RWPE2 (cell line): ENCODE measurements at regions not wholly inside any gene's neighbourhood (a gene's known extent, or its start where the extent isn't known, plus 50 kb on each side); places are given as distances from the start of the nearest gene placed in this dataset.

Experiments used
- ATAC-seq: fragments of 200-7000 bp; cut with Tn5 transposase; 3 replicates; pipeline ENCODE4 v1.9.1; 2021; ENCODE audit warnings: low read depth
- DNase-seq: peaks from one replicate; pipeline ENCODE4 v3.0.0-alpha.2; 2020; ENCODE audit warnings: low spot score
- H3K27ac ChIP-seq: fragments of 450-650 bp; 2 replicates; pipeline ENCODE4 v1.5.1; 2017; ENCODE audit warnings: mild to moderate bottlenecking; ENCODE audit not compliant: poor library complexity, severe bottlenecking
- H3K27me3 ChIP-seq: fragments of 250-450 bp; sonication (Bioruptor Pico); 2 replicates; pipeline ENCODE4 v1.5.1; 2021; ENCODE audit warnings: mild to moderate bottlenecking, moderate library complexity; ENCODE audit not compliant: insufficient read depth, poor library complexity, severe bottlenecking
- H3K36me3 ChIP-seq: fragments of 250-450 bp; sonication (Bioruptor Pico); 2 replicates; pipeline ENCODE4 v1.5.1; 2020; ENCODE audit warnings: low read depth, mild to moderate bottlenecking, moderate library complexity
- H3K4me1 ChIP-seq: fragments of 250-450 bp; sonication (Bioruptor Pico); 2 replicates; pipeline ENCODE4 v1.5.1; 2021; ENCODE audit warnings: mild to moderate bottlenecking, moderate library complexity; ENCODE audit not compliant: insufficient read depth, poor library complexity, severe bottlenecking
- H3K4me3 ChIP-seq: fragments of 250-450 bp; sonication (Bioruptor Pico); 2 replicates; pipeline ENCODE4 v1.5.1; 2021; ENCODE audit warnings: mild to moderate bottlenecking, moderate library complexity; ENCODE audit not compliant: severe bottlenecking
- H3K9me3 ChIP-seq: fragments of 250-450 bp; sonication (Bioruptor Pico); 2 replicates; pipeline ENCODE4 v1.5.1; 2021; ENCODE audit warnings: mild to moderate bottlenecking, moderate library complexity; ENCODE audit not compliant: severe bottlenecking
- TF ChIP-seq, protein P1 (sequence below): fragments of 450-650 bp; IDR thresholded peaks from one replicate; pipeline ENCODE4 v1.5.1; 2017; ENCODE audit warnings: mild to moderate bottlenecking, moderate library complexity; ENCODE audit not compliant: poor library complexity, severe bottlenecking

DNA sequence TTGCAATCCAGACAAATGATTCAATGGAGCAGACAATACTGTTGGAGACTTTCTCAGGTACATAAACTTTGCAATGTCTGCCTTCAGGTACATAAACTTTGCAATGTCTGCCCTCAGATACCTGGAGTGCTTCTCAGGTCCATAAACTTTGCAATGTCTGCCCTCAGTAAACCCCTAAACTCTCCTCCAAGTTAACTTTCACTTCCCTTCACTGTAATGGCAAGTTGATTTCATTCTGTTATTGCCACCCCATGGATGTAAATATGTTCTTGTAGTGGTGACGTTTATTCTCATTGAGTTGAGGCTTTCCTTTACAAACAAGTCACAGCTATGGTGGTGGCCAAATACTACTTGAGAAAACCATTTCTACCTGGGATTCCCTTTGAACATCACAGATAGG lies 338.8 kb downstream of the EPM2A start:
- Histone ChIP-seq H3K9me3 (no peaks in the 10 kb centered on the region), H3K27ac (no peak overlapping the region), H3K4me3 (no peak overlapping the region), H3K4me1 (no peaks in the 10 kb centered on the region), H3K27me3 (no peaks in the 10 kb centered on the region), H3K36me3 (no peaks in the 10 kb centered on the region)
- ATAC-seq (no peak), DNase-seq (no peak)
- TF ChIP-seq, protein P1, sequence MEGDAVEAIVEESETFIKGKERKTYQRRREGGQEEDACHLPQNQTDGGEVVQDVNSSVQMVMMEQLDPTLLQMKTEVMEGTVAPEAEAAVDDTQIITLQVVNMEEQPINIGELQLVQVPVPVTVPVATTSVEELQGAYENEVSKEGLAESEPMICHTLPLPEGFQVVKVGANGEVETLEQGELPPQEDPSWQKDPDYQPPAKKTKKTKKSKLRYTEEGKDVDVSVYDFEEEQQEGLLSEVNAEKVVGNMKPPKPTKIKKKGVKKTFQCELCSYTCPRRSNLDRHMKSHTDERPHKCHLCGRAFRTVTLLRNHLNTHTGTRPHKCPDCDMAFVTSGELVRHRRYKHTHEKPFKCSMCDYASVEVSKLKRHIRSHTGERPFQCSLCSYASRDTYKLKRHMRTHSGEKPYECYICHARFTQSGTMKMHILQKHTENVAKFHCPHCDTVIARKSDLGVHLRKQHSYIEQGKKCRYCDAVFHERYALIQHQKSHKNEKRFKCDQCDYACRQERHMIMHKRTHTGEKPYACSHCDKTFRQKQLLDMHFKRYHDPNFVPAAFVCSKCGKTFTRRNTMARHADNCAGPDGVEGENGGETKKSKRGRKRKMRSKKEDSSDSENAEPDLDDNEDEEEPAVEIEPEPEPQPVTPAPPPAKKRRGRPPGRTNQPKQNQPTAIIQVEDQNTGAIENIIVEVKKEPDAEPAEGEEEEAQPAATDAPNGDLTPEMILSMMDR, result no peak

DNA sequence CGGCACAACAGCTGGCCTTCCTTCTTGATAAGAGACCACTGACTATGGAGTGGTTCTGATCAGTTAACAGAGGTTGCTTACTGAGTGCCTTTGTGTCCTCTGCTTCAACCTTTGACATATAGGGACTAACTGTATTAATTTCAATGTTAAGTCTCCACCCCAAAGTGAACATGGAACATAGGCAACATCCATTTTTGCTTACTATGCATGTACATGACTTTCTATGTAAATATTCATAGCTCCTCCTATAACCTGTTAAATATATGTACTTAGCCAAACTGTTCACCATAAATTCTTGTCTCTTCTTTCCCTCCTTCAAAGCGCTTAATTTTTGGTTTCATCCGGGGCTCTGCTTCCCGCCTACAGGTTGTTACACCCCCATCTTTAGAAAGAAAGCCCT lies 334.8 kb downstream of the EPM2A start:
- Histone ChIP-seq H3K36me3 (no peaks in the 10 kb centered on the region), H3K9me3 (no peaks in the 10 kb centered on the region), H3K27ac (no peak overlapping the region), H3K4me3 (no peak overlapping the region), H3K27me3 (no peaks in the 10 kb centered on the region), H3K4me1 (no peaks in the 10 kb centered on the region)
- TF ChIP-seq, protein P1, result no peak
- no peak for DNase-seq
- no peak for ATAC-seq

DNA sequence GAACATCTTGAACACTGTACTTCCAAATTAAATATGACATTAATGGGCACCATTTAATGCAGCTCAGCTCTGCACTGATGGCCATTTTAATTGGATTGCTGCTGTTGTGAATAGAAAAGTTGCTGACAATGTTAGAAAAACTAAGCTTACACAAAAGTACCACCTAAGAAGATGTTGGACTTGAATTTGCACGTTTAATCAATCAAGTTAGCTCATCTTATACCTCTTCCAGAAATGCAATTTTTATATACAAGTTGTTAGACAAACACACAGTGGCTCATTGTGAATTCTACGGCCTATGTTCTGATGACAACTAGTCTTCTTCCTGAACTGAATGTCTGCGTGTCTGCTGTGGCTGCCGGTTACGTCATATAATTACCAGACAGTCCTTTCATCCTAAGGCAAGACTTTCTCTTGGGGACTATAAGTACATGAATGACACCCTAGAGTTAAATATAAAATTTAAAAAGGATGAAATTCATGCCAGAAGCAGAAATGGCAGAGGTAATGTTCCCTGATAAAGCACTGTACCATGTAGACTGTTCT lies 330.2 kb downstream of the EPM2A start:
- no peaks in the 10 kb centered on the region for H3K4me1 ChIP-seq
- no peaks in the 10 kb centered on the region for H3K27me3 ChIP-seq
- no peaks in the 10 kb centered on the region for H3K36me3 ChIP-seq
- H3K27ac ChIP-seq, result no peak overlapping the region
- no peak overlapping the region for H3K4me3 ChIP-seq
- DNase-seq (no peak), ATAC-seq (no peak)
- H3K9me3 ChIP-seq, result no peaks in the 10 kb centered on the region
- TF ChIP-seq, protein P1, result no peak

DNA sequence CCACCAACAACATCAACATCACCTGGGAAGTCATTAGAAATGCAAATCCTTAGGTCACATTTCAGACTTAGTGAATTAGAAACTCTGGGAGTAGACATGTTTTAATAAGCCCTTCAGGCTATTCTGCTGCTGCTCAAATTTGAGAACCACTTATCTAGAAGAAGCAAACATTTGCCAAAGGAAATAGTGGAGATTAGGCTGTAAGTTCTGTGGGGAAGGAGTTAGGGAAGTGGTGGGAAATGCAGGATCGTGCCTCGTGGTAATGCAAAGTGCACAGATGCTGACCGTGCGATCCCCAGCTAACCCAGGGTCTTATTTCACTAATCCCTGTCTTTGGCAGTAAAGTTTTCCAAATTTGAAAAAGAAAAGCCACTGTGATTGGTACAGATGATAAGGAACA lies 328.5 kb downstream of the EPM2A start:
- Histone ChIP-seq H3K27ac (no peak overlapping the region), H3K4me3 (no peak overlapping the region), H3K36me3 (no peaks in the 10 kb centered on the region), H3K9me3 (no peaks in the 10 kb centered on the region), H3K27me3 (no peaks in the 10 kb centered on the region), H3K4me1 (no peaks in the 10 kb centered on the region)
- DNase-seq (no peak), ATAC-seq (no peak)
- TF ChIP-seq, protein P1, result no peak

DNA sequence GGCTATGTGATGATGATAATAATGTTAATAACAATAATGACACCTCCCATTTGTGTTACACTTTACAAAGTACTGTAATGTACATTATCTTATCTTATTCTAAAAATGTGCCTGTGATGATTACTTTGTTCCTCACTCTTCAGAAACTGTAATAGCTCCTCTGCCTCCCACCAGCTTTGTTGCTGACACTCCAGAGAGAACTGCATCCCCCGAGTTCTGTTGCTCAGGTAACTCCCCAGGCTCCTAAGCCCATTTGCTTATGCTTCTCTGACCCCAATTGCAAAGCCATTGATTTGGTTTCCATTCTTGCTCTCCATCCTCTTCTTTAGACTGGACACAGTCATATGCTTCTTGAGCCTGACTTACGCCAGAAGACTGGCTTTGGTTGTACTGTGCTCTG lies 319.7 kb downstream of the EPM2A start:
- Histone ChIP-seq H3K36me3 (no peaks in the 10 kb centered on the region), H3K4me3 (no peak overlapping the region), H3K9me3 (no peaks in the 10 kb centered on the region), H3K27me3 (no peaks in the 10 kb centered on the region), H3K4me1 (no peaks in the 10 kb centered on the region), H3K27ac (no peak overlapping the region)
- ATAC-seq, result no peak
- TF ChIP-seq, protein P1, result no peak
- no peak for DNase-seq
